HUES6 (cell line): ENCODE measurements at regions not wholly inside any gene's neighbourhood (a gene's known extent, or its start where the extent isn't known, plus 50 kb on each side); places are given as distances from the start of the nearest gene placed in this dataset.
A peak's percentile ranks its signal among the peaks of the same experiment; 100 is the strongest.
"Not testable (repeated sequence)": the region's sequence is repeated elsewhere in the genome, so short reads cannot be mapped to it uniquely, and the experiment has no call there.

Experiments used
- H3K27ac ChIP-seq: 2 replicates; pipeline ENCODE4 v1.7.0; 2013; ENCODE audit warnings: low read depth, mild to moderate bottlenecking, low read length, inconsistent platforms
- H3K27me3 ChIP-seq: 2 replicates; pipeline ENCODE4 v1.6.1; 2013; ENCODE audit warnings: low read length; ENCODE audit not compliant: control insufficient read depth, insufficient read depth
- H3K36me3 ChIP-seq: 2 replicates; pipeline ENCODE4 v1.6.1; 2013; ENCODE audit warnings: low read length; ENCODE audit not compliant: control insufficient read depth, insufficient read depth
- H3K4me1 ChIP-seq: 2 replicates; pipeline ENCODE4 v1.6.1; 2013; ENCODE audit warnings: low read length; ENCODE audit not compliant: control insufficient read depth, insufficient read depth
- H3K4me3 ChIP-seq: 2 replicates; pipeline ENCODE4 v1.5.1; 2013; ENCODE audit warnings: low read depth, low read length
- H3K9ac ChIP-seq: one replicate; pipeline ENCODE4 v1.6.1; 2013; ENCODE audit warnings: mild to moderate bottlenecking, low read length
- H3K9me3 ChIP-seq: 2 replicates; pipeline ENCODE4 v1.6.1; 2013; ENCODE audit warnings: low read depth, low read length; ENCODE audit not compliant: control insufficient read depth, insufficient read depth

- no peak overlapping the region for H3K27ac ChIP-seq
- H3K9me3 ChIP-seq: 0 out of 2 replicates have a peak, but pooled peaks cover 2% of the 10 kb centered on the region
- peaks cover 35% of the 10 kb centered on the region for H3K4me1 ChIP-seq
- H3K9ac ChIP-seq: no peak overlapping the region
- H3K36me3 ChIP-seq: no peaks in the 10 kb centered on the region
- peaks cover 55% of the 10 kb centered on the region for H3K27me3 ChIP-seq
- no peak overlapping the region for H3K4me3 ChIP-seq
These were observed 151.7 kb downstream of the FOXL1 start for GRCh38 chr16:86730086-86730485.

GRCh38 chr16:86730597-86730996 lies 152.2 kb downstream of the FOXL1 start:
- H3K4me3 ChIP-seq: no peak overlapping the region
- H3K27me3 ChIP-seq: peaks cover 50% of the 10 kb centered on the region
- no peak overlapping the region for H3K9ac ChIP-seq
- H3K4me1 ChIP-seq: peaks cover 40% of the 10 kb centered on the region
- H3K9me3 ChIP-seq: 0 out of 2 replicates have a peak, but pooled peaks cover 2% of the 10 kb centered on the region
- H3K36me3 ChIP-seq: no peaks in the 10 kb centered on the region
- H3K27ac ChIP-seq: no peak overlapping the region

- Histone ChIP-seq H3K9me3 (peaks cover 10% of the 10 kb centered on the region; the same call in 1 of the 2 replicates), H3K36me3 (no peaks in the 10 kb centered on the region; the same call in 1 of the 2 replicates), H3K4me1 (peaks cover 43% of the 10 kb centered on the region), H3K27ac (no peak overlapping the region; the same call in 1 of the 2 replicates), H3K9ac (no peak overlapping the region), H3K4me3 (peak overlapping the region; percentile 30; the same call in 1 of the 2 replicates), H3K27me3 (peaks cover 44% of the 10 kb centered on the region)
These were observed 154.4 kb downstream of the FOXL1 start for GRCh38 chr16:86732621-86733295.

- Histone ChIP-seq H3K27ac (no peak overlapping the region; the same call in 1 of the 2 replicates), H3K9ac (peak overlapping the region; percentile 24), H3K4me1 (peaks cover 43% of the 10 kb centered on the region), H3K36me3 (peaks cover 4% of the 10 kb centered on the region; the same call in 1 of the 2 replicates), H3K9me3 (peaks cover 19% of the 10 kb centered on the region), H3K27me3 (peaks cover 37% of the 10 kb centered on the region), H3K4me3 (peak overlapping the region; percentile 30; the same call in 1 of the 2 replicates)
These were observed 155.4 kb downstream of the FOXL1 start for GRCh38 chr16:86733546-86734254.

GRCh38 chr16:86734543-86735460 lies 156.5 kb downstream of the FOXL1 start:
- H3K27ac ChIP-seq: no peak overlapping the region; the same call in 1 of the 2 replicates
- H3K9me3 ChIP-seq: peaks cover 21% of the 10 kb centered on the region
- peak overlapping the region; percentile 58 for H3K9ac ChIP-seq
- peaks cover 37% of the 10 kb centered on the region for H3K27me3 ChIP-seq
- peaks cover 4% of the 10 kb centered on the region; the same call in 1 of the 2 replicates for H3K36me3 ChIP-seq
- H3K4me3 ChIP-seq: peak overlapping the region; percentile 30; the same call in 1 of the 2 replicates
- H3K4me1 ChIP-seq: peaks cover 43% of the 10 kb centered on the region

GRCh38 chr16:86735727-86736126 lies 157.4 kb downstream of the FOXL1 start:
- H3K27ac ChIP-seq: no peak overlapping the region
- peaks cover 24% of the 10 kb centered on the region for H3K9me3 ChIP-seq
- H3K4me1 ChIP-seq: peaks cover 46% of the 10 kb centered on the region
- H3K27me3 ChIP-seq: peaks cover 32% of the 10 kb centered on the region
- peaks cover 4% of the 10 kb centered on the region; the same call in 1 of the 2 replicates for H3K36me3 ChIP-seq
- no peak overlapping the region for H3K9ac ChIP-seq
- H3K4me3 ChIP-seq: no peak overlapping the region

GRCh38 chr16:86736502-86736901 lies 158.2 kb downstream of the FOXL1 start:
- peaks cover 4% of the 10 kb centered on the region; the same call in 1 of the 2 replicates for H3K36me3 ChIP-seq
- peaks cover 24% of the 10 kb centered on the region for H3K9me3 ChIP-seq
- H3K4me1 ChIP-seq: peaks cover 46% of the 10 kb centered on the region
- H3K27ac ChIP-seq: no peak overlapping the region
- H3K4me3 ChIP-seq: no peak overlapping the region
- H3K9ac ChIP-seq: no peak overlapping the region
- H3K27me3 ChIP-seq: peaks cover 25% of the 10 kb centered on the region

- H3K36me3 ChIP-seq: peaks cover 4% of the 10 kb centered on the region; the same call in 1 of the 2 replicates
- H3K27ac ChIP-seq: no peak overlapping the region
- peaks cover 19% of the 10 kb centered on the region for H3K27me3 ChIP-seq
- H3K9me3 ChIP-seq: peaks cover 24% of the 10 kb centered on the region
- peaks cover 51% of the 10 kb centered on the region for H3K4me1 ChIP-seq
- no peak overlapping the region for H3K4me3 ChIP-seq
- H3K9ac ChIP-seq: no peak overlapping the region
These were observed 158.7 kb downstream of the FOXL1 start for GRCh38 chr16:86737083-86737482.

GRCh38 chr16:86738322-86738721 lies 160.0 kb downstream of the FOXL1 start:
- Histone ChIP-seq H3K4me1 (peaks cover 43% of the 10 kb centered on the region), H3K9me3 (peaks cover 24% of the 10 kb centered on the region)
- H3K36me3 ChIP-seq, H3K27me3 ChIP-seq, H3K27ac ChIP-seq, H3K4me3 ChIP-seq, H3K9ac ChIP-seq: not testable (repeated sequence)

GRCh38 chr16:86739178-86739577 lies 160.8 kb downstream of the FOXL1 start:
- Histone ChIP-seq H3K9ac (no peak overlapping the region), H3K4me3 (no peak overlapping the region), H3K36me3 (peaks cover 4% of the 10 kb centered on the region; the same call in 1 of the 2 replicates), H3K4me1 (peaks cover 34% of the 10 kb centered on the region), H3K9me3 (peaks cover 24% of the 10 kb centered on the region), H3K27ac (no peak overlapping the region), H3K27me3 (no peaks in the 10 kb centered on the region)
